ENCODE measurements at regions not wholly inside any gene's neighbourhood (a gene's known extent, or its start where the extent isn't known, plus 50 kb on each side); places are given as distances from the start of the nearest gene placed in this dataset.

GRCh38 chr16:82240111-82240510 lies 70.1 kb upstream of the MPHOSPH6 start:
- peaks cover 2% of the 10 kb centered on the region for H3K9me3 Mint-ChIP-seq
- no peak for ATAC-seq (ENCODE audit: poor library complexity)
- no peak overlapping the region for H3K4me3 ChIP-seq (ENCODE audit: low read length)
- H3K36me3 ChIP-seq (ENCODE audit: insufficient read depth, low read length) = no peaks in the 10 kb centered on the region
- H3K9me3 ChIP-seq (ENCODE audit: control insufficient read depth in 1 of 2, insufficient read depth in 1 of 2, low read length in 2 of 2) = no peaks in the 10 kb centered on the region
- H3K4me3 Mint-ChIP-seq = no peak overlapping the region
- CTCF ChIA-PET = interaction anchor here (1.3 kb wide), 1 partner anchor 10 kb away, joined by 5 read pairs; no protein-coding TSS in a partner anchor
- no peak overlapping the region for H3K27ac ChIP-seq (ENCODE audit: low read depth in 1 of 2, low read length in 2 of 2)
- DNase-seq = no peak
- POLR2A ChIA-PET = no interaction called here
- no peaks in the 10 kb centered on the region for H3K4me1 ChIP-seq (ENCODE audit: insufficient read depth, low read length)
- no peaks in the 10 kb centered on the region for H3K4me1 Mint-ChIP-seq (ENCODE audit: low read depth)
- H3K36me3 Mint-ChIP-seq (ENCODE audit: low read depth) = no peaks in the 10 kb centered on the region
- intact Hi-C loops (cut with DNase I, micrococcal nuclease) = no loop called here
- TF ChIP-seq, protein P1, sequence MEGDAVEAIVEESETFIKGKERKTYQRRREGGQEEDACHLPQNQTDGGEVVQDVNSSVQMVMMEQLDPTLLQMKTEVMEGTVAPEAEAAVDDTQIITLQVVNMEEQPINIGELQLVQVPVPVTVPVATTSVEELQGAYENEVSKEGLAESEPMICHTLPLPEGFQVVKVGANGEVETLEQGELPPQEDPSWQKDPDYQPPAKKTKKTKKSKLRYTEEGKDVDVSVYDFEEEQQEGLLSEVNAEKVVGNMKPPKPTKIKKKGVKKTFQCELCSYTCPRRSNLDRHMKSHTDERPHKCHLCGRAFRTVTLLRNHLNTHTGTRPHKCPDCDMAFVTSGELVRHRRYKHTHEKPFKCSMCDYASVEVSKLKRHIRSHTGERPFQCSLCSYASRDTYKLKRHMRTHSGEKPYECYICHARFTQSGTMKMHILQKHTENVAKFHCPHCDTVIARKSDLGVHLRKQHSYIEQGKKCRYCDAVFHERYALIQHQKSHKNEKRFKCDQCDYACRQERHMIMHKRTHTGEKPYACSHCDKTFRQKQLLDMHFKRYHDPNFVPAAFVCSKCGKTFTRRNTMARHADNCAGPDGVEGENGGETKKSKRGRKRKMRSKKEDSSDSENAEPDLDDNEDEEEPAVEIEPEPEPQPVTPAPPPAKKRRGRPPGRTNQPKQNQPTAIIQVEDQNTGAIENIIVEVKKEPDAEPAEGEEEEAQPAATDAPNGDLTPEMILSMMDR (IDR thresholded peaks at IDR 0.05) = no peak
- peaks cover 0 to 1% of the 10 kb centered on the region in 2 experiments for H3K27me3 ChIP-seq (ENCODE audit: control insufficient read depth in 1 of 2, insufficient read depth in 2 of 2, low read length in 2 of 2)
- H3K27ac Mint-ChIP-seq = no peak overlapping the region
- peaks cover 22% of the 10 kb centered on the region for H3K27me3 Mint-ChIP-seq

DNA sequence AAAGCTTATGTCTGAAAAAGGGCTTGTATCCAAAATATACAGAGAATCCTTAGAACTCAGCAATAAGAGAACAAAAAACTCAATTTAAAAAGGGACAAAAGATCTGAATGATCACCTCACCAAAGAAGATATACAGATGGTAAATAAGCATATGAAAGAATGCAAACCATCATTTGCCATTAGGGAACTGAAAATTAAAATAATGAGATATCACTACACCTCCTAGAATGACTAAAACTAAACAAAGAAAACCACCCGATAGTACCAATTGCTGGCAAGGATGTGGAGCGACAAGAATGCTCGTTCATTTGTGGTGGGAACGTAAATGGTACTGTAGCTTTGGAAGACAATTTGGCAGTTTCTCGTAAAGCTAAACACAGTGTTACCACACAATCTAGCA lies 66.9 kb upstream of the MPHOSPH6 start:
- intact Hi-C loops (cut with DNase I, micrococcal nuclease) = no loop called here
- no peak for ATAC-seq (ENCODE audit: poor library complexity)
- H3K9me3 ChIP-seq (ENCODE audit: control insufficient read depth in 1 of 2, insufficient read depth in 1 of 2, low read length in 2 of 2) = no peaks in the 10 kb centered on the region
- no peak overlapping the region for H3K4me3 Mint-ChIP-seq
- H3K36me3 ChIP-seq (ENCODE audit: insufficient read depth, low read length) = no peaks in the 10 kb centered on the region
- H3K27me3 Mint-ChIP-seq = peaks cover 18% of the 10 kb centered on the region
- CTCF ChIA-PET = no interaction called here
- no peaks in the 10 kb centered on the region for H3K27me3 ChIP-seq (ENCODE audit: control insufficient read depth in 1 of 2, insufficient read depth in 2 of 2, low read length in 2 of 2)
- TF ChIP-seq, protein P1 (IDR thresholded peaks at IDR 0.05) = no peak
- no peak overlapping the region for H3K4me3 ChIP-seq (ENCODE audit: low read length)
- H3K27ac Mint-ChIP-seq = no peak overlapping the region
- no peaks in the 10 kb centered on the region for H3K4me1 ChIP-seq (ENCODE audit: insufficient read depth, low read length)
- no peaks in the 10 kb centered on the region for H3K36me3 Mint-ChIP-seq (ENCODE audit: low read depth)
- no peaks in the 10 kb centered on the region for H3K9me3 Mint-ChIP-seq
- POLR2A ChIA-PET = no interaction called here
- DNase-seq = no peak
- no peaks in the 10 kb centered on the region for H3K4me1 Mint-ChIP-seq (ENCODE audit: low read depth)
- H3K27ac ChIP-seq (ENCODE audit: low read depth in 1 of 2, low read length in 2 of 2) = no peak overlapping the region

GRCh38 chr16:82236415-82236814 lies 66.4 kb upstream of the MPHOSPH6 start:
- Mint-ChIP-seq H3K36me3 (ENCODE audit: low read depth) (no peaks in the 10 kb centered on the region), H3K4me3 (no peak overlapping the region), H3K9me3 (no peaks in the 10 kb centered on the region), H3K27me3 (peaks cover 18% of the 10 kb centered on the region), H3K4me1 (ENCODE audit: low read depth) (no peaks in the 10 kb centered on the region), H3K27ac (no peak overlapping the region)
- ChIA-PET POLR2A (no interaction called here), CTCF (no interaction called here)
- Histone ChIP-seq H3K4me3 (ENCODE audit: low read length) (no peak overlapping the region), H3K9me3 (ENCODE audit: control insufficient read depth in 1 of 2, insufficient read depth in 1 of 2, low read length in 2 of 2) (no peaks in the 10 kb centered on the region), H3K4me1 (ENCODE audit: insufficient read depth, low read length) (no peaks in the 10 kb centered on the region), H3K27me3 (ENCODE audit: control insufficient read depth in 1 of 2, insufficient read depth in 2 of 2, low read length in 2 of 2) (no peaks in the 10 kb centered on the region), H3K36me3 (ENCODE audit: insufficient read depth, low read length) (no peaks in the 10 kb centered on the region), H3K27ac (ENCODE audit: low read depth in 1 of 2, low read length in 2 of 2) (no peak overlapping the region)
- TF ChIP-seq, protein P1 (IDR thresholded peaks at IDR 0.05) = no peak
- ATAC-seq (ENCODE audit: poor library complexity) (no peak), DNase-seq (no peak)
- intact Hi-C loops (cut with DNase I, micrococcal nuclease) = no loop called here
